GM12875 (cell line): ENCODE measurements at regions not wholly inside any gene's neighbourhood (a gene's known extent, or its start where the extent isn't known, plus 50 kb on each side); places are given as distances from the start of the nearest gene placed in this dataset.

Experiments used
- H3K4me3 ChIP-seq: one replicate; pipeline ENCODE4 v1.5.1; 2011; ENCODE audit warnings: low read depth, low read length, control low read depth
- TF ChIP-seq, protein P1 (sequence below): IDR thresholded peaks from 2 replicates; pipeline ENCODE4 v1.5.1; 2011; ENCODE audit warnings: low read depth, mild to moderate bottlenecking, control low read depth, inconsistent platforms, low read length, moderate library complexity, borderline replicate concordance; ENCODE audit not compliant: insufficient read depth

- TF ChIP-seq, protein P1, sequence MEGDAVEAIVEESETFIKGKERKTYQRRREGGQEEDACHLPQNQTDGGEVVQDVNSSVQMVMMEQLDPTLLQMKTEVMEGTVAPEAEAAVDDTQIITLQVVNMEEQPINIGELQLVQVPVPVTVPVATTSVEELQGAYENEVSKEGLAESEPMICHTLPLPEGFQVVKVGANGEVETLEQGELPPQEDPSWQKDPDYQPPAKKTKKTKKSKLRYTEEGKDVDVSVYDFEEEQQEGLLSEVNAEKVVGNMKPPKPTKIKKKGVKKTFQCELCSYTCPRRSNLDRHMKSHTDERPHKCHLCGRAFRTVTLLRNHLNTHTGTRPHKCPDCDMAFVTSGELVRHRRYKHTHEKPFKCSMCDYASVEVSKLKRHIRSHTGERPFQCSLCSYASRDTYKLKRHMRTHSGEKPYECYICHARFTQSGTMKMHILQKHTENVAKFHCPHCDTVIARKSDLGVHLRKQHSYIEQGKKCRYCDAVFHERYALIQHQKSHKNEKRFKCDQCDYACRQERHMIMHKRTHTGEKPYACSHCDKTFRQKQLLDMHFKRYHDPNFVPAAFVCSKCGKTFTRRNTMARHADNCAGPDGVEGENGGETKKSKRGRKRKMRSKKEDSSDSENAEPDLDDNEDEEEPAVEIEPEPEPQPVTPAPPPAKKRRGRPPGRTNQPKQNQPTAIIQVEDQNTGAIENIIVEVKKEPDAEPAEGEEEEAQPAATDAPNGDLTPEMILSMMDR, result no peak
- no peak overlapping the region for H3K4me3 ChIP-seq
Observed at GRCh38 chr2:39851251-39851650, 72.2 kb upstream of the THUMPD2 start.

DNA sequence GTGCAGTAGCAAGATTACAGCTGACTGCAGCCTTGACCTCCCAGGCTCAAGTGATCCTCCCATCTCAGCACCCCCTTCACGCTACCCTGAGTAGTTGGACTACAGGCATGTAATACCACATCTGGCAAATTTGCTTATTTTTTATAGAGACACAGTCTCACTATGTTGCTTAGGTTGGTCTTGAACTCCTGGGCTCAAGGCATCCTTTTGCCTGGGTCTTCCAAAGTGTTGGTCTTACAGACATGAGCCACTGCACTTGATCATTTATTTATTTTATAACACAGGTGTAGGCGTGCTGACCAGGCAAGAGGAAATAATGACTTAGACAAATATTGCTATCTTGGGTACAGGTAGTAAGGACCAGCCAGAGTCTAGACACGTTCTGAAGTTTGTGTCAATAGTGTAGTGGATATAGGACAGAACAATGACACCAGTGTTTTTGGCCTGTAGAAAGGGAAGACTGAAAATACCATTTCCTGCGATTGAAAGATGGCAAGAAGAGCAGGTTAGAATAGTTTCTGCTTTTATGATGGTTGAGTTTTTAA, 71.0 kb upstream of the THUMPD2 start:
- H3K4me3 ChIP-seq, result no peak overlapping the region
- TF ChIP-seq, protein P1, result no peak

GRCh38 chr2:39849064-39849463, 70.0 kb upstream of the THUMPD2 start:
- H3K4me3 ChIP-seq, result no peak overlapping the region
- TF ChIP-seq, protein P1, result no peak

DNA sequence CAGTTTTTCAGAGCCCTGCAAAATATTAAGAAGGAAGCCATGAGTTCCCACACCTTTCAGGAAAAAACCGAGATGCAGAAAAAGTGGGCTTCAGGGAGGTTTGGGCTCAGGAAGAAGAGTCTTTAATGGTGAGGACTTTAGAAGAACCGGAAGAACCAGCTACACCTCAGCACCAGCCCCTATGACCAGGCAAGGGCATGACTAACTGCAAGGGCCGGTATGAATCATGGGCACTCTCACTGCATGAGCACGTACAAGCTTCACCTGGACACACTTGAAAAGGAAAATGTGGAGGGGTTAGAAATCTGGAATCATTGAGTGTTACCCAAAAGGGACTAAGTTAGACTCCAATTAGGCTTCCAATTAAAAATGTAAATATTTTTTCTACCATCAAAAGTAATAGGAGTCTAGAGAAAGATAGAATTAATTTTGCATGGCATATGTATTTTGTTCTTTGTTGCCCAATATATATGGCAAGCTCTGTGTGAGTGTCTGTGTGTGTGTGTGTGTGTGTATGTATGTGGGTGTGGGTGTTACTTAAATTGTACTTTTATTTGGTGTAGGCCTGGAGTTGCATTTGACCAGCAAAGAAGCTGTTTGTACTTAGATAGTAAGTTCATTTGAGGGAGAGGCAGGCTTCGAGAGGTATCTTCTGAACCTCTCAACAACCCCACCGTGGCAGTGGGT, 66.5 kb upstream of the THUMPD2 start:
- no peak overlapping the region for H3K4me3 ChIP-seq
- TF ChIP-seq, protein P1, result no peak

DNA sequence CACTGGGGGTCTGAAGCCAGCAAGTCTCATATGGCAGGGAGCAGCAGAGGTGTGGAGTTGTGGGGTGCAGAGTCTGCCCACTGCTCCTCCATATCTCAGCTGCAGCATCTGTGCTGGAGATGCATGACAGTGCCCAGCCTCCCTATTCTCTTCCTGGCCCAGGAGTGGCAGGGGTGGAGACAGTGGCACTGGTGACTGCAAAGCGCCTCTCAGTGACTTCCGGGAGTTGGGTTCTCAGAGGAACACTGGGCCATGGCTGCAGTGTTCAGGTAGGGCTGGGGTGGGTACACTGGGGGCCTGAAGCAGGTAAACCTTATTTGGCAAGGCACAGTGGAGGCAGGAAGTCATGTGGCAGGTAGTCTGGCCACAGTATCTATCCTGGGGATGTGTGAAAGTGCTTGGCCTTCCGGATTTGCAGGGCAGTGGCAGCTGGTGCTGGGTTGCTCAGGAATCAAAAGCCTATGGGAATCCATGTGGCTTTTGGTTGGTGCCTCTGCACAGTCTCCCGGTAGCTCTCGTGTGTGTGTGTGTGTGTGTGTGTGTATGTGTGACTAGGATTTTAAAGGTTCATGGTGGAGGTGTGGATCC, 60.3 kb upstream of the THUMPD2 start:
- TF ChIP-seq, protein P1, result no peak
- no peak overlapping the region for H3K4me3 ChIP-seq

- no peak overlapping the region for H3K4me3 ChIP-seq
- TF ChIP-seq, protein P1, result no peak
Observed at GRCh38 chr2:39838589-39838988, 59.5 kb upstream of the THUMPD2 start.
